ENCODE measurements at regions not wholly inside any gene's neighbourhood (a gene's known extent, or its start where the extent isn't known, plus 50 kb on each side); places are given as distances from the start of the nearest gene placed in this dataset.

DNA sequence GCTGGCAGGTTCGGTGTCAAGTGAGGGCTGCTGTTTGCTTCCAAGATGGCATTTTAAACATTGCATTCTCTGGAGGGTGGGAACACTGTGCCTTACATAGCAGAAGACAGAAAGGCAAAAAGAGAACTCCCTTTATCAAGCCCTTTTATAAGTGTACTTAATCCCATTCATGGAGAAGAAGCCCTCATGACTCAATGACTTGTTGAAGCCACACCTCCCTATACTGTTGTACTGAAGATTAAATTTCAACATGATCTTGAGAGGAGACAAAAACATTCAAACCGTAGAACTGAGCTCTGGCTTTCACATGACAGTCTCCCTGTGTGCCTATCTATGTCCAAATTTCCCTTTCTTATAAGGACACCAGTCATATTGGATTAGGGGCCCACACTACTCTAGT, 443.4 kb upstream of the CDIN1 start:
- TF ChIP-seq, protein P1, sequence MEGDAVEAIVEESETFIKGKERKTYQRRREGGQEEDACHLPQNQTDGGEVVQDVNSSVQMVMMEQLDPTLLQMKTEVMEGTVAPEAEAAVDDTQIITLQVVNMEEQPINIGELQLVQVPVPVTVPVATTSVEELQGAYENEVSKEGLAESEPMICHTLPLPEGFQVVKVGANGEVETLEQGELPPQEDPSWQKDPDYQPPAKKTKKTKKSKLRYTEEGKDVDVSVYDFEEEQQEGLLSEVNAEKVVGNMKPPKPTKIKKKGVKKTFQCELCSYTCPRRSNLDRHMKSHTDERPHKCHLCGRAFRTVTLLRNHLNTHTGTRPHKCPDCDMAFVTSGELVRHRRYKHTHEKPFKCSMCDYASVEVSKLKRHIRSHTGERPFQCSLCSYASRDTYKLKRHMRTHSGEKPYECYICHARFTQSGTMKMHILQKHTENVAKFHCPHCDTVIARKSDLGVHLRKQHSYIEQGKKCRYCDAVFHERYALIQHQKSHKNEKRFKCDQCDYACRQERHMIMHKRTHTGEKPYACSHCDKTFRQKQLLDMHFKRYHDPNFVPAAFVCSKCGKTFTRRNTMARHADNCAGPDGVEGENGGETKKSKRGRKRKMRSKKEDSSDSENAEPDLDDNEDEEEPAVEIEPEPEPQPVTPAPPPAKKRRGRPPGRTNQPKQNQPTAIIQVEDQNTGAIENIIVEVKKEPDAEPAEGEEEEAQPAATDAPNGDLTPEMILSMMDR (IDR thresholded peaks at IDR 0.05): no peak
- TF ChIP-seq POLR2A (IDR thresholded peaks at IDR 0.05): no peak
